Hepatocyte (in vitro differentiated cells): ENCODE measurements at regions not wholly inside any gene's neighbourhood (a gene's known extent, or its start where the extent isn't known, plus 50 kb on each side); places are given as distances from the start of the nearest gene placed in this dataset.

Experiments
- CTCF ChIP-seq: fragments of 200-600 bp; sonication (generic); IDR thresholded peaks from 2 replicates; pipeline ENCODE4 v1.5.1; 2016; ENCODE audit warnings: antibody characterized with exemption, mild to moderate bottlenecking; ENCODE audit not compliant: poor library complexity
- EZH2 ChIP-seq: fragments of 200-600 bp; sonication (generic); IDR thresholded peaks from 2 replicates; pipeline ENCODE4 v1.6.1; 2016; ENCODE audit warnings: antibody characterized with exemption, mild to moderate bottlenecking, borderline replicate concordance

GRCh38 chr16:24668481-24669061 is 60.9 kb upstream of the TNRC6A start:
- no peak for TF ChIP-seq CTCF
- no peak for TF ChIP-seq EZH2
